NK-92 treated with Interleukin-12 subunit alpha and Interleukin-12 subunit beta, amount 100 ng/mL, for 24 hours (cell line): ENCODE measurements at regions not wholly inside any gene's neighbourhood (a gene's known extent, or its start where the extent isn't known, plus 50 kb on each side); places are given as distances from the start of the nearest gene placed in this dataset.

Experiments
- DNase-seq: peaks from one replicate; lab custom pipeline; 2025; lab: John Stamatoyannopoulos, UW

DNA sequence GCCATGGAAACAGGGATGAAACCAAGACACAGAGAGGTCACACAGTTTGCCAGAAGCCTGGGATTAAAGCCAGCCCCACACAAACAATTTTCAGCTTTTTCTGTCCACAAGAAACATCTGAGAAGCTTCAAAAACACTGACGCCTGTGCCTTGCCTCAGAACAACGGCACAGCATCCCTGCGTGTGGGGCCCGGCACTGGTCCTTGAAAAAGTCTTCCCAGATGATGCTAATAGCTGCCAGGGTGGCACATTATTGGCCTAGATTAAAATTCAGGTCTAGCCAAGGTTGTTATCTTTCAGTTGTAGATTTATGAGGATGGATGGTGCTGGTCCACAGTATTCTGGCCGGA, 321.4 kb downstream of the HAPSTR1 start:
- DNase-seq: no peak

DNA sequence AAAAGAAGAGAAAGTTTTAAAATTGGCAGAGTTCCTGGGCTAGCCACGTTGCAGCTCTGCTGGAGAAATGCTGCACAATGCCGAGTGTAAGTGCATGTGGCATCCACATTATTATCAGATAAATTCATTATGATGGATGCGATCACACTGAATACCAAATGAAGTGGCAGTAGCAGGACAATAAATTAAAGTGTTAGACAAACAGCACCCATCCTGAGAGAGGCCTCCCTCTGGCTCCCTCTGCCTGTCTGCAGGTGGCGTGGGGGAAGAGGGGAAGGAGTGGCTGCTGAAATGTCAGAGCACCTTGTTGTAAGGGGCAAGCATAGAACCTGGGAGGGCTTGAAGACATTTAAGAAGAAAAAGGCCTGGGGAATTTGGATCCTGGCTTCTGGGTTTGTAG, 324.1 kb downstream of the HAPSTR1 start:
- no peak for DNase-seq

DNA sequence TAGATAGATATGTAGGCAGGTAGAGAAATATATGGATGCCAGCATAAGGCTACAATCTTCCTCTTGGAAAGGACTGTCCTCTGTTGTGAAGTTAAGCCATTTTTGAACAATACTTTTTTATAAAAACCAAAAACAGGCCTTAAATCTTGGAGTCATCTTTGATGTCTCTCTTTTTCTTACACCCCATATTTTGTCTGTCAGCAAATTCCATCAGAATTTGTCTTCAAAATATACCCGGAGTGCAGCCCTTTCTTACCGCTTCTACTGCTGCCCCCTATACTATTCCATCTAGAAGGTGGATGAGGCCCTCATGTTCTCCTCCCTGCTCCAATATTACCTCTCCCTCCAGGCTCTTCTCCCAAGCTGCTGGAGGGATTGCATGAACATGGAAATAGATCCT, 326.5 kb downstream of the HAPSTR1 start:
- no peak for DNase-seq

DNA sequence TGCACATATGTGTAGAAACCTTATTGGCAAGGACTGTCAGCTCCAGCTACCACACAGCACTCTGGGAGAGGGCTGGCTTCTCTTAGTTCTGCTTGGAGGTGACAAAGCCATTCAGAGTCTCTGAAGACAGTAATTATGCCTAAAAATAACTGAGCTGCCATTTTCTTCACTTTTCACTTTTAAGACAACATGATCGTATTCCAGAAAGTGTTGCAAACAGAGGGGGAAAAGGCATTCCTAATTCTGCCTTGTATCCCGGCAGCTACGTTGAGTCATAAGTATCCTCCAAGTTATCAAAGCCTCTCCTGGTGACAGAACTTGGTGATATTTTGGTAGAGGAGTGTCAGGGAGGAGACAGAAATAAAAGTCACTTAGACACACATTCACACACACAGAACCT, 327.7 kb downstream of the HAPSTR1 start:
- DNase-seq: no peak

DNA sequence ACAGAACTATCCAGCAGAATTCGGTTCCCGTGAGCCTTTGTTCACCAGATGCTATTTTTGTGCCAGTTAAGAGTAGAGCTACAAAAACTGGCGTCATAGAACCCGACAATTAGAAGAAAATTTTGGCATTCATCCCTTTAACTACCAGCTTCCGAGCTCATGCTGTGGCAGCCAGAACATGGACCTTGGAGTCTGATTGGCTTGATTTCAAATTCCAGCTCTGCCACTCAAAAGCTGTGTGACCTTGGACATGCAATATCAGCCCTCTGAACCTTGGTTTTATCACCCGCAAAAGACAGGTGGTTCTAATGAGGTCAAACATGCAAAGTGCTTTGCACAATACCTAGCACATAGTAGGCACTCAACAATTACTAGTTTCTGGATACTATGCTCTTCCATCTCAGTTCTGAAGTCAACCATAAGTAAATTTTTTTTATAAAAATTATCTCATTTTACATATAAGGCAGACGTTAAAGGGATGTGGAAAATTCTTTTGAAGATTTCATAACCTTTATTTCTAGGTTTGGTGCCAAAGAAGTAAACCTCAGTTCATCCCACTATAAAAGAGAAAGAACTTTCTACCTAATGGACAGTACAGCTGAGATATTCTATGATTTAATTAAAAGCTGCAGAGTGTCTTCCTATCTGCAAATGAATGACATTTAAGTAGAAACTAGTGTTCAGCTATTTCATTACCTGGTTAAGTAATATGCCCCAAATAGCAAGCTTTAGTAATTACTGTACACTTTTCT, 331.5 kb downstream of the HAPSTR1 start:
- DNase-seq: no peak

DNA sequence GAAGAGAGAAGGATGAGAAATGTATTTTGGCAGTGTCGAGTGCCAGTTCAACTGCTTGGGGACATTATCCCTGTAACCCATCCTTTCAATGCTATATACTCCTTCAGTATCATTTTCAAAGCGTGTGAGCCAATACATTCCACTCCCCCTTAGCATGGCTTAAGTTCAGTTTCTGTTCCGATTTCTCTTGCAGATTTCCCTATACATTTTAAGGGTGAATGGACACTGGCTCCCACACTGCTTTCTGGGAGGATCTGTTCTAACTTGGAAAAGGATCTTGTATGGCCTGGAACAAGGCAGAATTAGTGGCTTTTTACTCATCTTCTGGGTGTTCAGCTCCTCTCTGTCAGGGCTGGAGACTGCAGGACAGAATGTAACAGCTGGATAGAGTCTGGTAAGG, 333.8 kb downstream of the HAPSTR1 start:
- DNase-seq: no peak

DNA sequence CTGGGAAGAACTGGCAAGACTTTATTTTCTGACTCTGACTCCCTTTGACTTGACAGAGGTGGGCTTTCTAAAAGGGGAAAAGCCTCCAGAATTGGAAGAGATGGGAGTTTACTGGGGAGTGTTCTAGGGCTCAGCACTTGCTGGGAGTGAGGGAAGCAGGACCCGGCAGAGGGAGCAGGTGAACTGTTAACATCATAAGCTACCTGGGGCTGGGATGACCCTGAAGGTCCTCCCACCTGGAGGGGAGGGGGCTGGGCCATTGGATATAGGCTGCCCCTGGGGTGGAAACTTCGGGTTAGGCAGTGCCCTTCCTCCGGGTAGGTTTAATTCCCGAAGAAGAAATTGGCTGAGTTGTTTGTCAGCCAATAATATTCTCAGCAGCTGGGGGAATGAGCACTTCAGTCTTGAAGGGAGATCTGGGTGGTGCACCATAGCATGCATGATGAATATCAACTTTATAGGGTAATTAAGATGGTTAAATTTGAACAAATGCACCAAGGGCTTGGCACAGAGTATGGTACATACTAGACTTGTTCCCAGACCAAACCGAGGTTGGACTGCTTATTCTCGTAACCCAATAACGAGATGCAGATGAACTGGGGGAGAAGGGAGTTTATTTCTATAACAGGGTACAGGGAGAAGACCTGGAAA, 337.0 kb downstream of the HAPSTR1 start:
- no peak for DNase-seq

DNA sequence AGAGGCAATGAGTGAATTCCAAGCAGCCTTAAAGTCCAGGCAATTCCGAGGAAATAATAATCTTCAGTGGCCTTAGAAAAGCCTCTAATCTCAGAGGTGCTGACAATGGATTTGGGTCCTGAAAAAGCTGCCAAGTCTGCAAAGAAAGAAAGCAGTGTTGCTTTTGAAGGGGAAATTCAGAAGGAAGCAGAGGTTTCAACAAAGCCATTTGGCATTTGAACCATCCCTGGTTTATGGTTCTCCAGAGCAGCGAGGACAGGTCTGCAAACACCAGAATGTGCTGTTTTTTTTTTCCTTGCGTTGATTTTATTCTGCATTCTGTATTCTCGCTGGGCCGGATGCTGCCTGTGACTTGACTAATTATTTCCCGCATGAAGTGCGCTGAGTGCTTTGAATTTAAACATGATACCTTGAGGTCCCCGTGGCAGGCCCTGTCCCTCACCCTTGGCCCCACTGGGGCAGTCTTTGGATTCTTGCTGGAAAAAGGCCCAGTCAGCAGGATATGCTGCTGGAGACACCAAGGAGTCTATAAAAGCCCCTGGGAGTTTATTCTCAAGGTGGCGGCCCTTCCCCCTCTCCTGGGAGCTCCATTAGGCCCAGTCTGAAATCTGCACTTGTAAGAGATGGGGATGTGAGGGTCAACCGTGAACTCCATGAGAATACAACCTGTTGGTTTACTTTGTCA, 338.3 kb downstream of the HAPSTR1 start:
- DNase-seq: no peak

DNA sequence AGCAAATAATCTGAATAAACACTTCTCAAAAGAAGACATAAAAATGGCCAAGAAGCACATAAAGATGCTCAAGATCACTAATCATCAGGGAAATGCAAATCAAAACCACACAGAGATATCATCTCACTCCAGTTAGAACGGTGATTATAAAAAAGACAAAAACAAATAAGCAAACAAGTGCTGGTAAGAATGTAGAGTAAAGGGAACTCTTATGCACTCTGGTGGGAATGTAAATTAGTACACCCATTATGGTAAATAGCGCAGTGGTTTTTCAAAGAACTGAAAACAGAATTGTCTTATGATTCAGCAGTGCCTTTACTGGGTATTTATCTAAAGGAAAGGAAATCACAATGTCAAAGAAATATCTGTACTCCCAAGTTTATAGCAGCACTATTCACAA, 343.2 kb downstream of the HAPSTR1 start:
- no peak for DNase-seq

DNA sequence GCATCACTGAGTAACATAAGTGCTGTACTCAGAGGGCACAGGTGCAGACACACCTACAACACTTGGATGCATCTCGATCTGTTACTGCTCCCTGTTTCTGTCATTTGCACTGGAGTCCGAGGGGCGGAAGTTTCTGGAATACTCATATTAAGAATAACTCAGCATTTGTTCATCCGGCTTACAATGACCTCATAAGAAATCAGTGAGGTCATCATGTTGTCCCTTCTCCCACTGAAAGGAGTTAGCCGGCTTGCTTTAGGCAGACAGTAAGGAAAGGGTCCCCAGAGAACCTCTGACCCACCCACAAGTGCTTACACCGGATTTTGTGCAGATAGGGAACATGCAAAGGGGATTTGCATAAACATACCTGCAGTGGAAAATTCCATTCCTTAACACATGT, 344.7 kb downstream of the HAPSTR1 start:
- no peak for DNase-seq

DNA sequence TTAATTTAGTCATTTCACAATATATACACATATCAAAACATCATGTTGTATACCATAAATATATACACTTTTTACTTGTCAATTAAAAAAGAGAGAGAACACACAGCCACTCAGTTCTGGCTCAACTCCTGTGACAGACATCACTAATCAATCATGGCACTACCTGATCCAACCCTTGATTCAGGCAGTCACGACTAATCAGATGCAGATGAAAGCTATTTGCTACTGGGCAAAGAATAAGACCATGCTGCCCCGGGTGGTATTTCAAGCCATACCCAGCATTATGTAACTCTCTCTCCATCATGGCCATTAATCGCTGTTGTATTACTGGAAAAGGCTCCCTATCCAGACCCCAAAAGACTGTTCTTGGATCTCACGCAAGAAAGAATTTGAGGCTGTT, 345.7 kb downstream of the HAPSTR1 start:
- no peak for DNase-seq

DNA sequence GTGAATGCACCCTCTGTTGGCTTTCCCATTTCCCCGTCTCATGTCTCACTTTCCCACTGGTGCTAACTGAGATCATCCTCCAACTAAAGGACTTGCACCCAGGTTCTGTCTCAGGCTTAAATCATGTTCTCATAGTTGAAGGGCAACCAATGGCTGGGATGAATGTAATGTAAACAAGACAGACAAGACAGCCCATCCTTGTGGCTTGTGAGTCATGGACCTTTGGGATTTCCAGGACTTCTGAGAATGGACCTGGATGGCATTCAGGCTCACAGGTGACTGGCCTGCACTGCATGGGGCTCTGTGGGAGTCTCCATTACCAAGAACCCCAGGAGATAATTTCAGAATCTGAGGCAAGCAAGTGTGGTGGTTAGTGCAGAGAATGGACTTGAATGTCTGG, 347.5 kb downstream of the HAPSTR1 start:
- DNase-seq: no peak

DNA sequence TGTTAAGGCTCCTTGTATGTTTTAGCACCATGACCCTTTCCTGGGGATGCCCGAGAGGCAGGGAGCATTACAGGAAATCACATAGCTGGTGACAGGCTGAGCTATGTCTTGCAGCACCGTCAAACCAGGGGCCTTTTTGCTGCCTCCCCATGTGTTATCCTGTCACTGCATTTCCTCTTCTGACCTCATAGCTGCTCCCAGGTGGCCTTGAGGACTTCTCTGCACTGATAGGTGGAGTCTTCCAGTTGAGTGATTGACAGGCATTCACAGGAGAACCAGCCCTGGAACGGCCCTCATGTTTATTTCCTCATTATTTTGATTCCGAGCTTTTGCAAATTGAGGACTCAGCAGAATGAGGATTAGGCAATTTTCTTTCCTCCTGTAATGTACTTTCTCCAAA, 349.6 kb downstream of the HAPSTR1 start:
- DNase-seq: peak; percentile 2

DNA sequence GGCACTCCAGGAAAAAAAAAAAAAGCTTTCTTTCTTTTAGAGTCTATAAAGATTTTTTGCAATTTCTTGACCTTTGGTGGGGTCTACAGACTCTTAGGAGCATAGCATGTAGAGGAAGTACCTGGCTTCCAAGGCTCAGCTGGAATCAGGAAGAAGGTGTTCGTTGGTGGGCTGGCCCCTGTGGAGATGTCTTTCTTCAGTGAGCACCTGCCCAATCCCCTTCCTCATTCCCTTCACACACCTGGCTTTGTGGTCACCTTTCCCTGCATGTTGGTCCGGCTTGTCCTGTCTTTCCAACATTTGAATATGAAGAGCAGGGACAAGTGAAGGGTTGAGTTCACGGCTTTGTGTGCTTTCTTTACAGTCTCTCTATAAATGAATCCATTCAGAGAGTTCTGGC, 352.4 kb downstream of the HAPSTR1 start:
- DNase-seq: no peak

DNA sequence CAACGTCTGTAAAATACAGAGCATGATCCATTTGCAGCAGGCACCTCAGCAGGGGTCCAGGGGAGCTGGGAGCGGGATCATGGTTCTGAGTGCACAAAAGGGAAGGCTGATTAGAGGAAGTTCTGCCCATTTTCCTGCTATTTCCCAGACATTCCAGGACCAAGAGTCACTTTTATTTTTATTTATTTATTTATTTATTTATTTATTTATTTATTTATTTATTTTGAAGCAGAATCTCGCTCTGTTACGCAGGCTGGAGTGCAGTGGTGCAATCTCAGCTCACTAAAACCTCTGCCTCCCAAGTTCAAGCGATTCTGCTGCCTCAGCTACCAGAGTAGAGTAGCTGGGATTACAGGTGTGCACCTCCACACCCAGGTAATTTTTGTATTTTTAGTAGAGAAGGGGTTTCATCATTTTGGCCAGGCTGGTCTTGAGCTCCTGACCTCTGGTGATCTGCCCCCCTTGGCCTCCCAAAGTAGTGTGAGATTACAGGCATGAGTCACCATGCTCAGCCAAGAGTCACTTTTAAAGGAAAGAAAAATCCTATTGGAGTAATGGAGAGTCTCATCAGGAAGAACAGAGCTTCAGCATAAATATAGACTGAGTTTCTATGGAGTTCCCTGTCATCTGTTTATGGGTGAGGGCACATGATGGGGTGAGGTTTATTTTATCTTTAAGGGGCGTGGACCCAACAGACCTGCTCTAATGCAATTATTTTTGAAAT, 355.2 kb downstream of the HAPSTR1 start:
- DNase-seq: no peak

DNA sequence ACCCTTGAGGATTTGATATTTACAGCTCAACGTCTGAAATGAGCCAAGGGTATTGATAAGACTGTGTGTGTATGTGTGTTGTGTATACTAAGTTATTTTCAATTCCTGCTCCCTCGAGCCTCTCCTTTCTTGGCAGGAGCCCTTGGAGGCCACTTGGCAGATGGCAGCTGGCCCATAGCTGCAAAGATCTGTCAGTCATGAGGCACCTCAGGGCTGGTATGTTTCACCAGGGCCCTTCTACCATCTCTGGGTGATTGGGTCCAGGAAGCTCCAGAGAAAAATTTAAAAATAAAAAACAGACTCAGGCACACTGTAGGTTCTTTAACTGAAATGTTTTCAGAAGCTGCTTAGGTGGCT, 355.7 kb downstream of the HAPSTR1 start:
- DNase-seq: no peak

DNA sequence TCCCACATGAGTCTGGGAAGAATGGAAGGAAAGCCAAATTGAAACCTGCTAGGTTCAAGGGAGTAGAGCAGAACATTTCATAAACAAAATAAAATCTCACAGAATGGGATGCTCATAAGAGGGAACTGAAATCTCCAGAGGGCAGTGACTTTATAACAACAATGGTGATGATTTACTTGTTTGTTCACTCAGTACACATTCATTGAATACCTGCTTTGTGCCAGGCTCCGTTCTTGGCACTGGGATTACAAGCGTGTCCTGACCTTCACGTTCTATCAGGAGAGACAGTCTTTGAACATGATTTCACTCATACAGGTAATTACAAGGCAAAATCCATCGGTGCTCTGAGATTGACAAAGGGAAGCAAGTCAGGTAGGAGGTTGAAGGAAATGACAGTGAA, 356.3 kb downstream of the HAPSTR1 start:
- DNase-seq: no peak

DNA sequence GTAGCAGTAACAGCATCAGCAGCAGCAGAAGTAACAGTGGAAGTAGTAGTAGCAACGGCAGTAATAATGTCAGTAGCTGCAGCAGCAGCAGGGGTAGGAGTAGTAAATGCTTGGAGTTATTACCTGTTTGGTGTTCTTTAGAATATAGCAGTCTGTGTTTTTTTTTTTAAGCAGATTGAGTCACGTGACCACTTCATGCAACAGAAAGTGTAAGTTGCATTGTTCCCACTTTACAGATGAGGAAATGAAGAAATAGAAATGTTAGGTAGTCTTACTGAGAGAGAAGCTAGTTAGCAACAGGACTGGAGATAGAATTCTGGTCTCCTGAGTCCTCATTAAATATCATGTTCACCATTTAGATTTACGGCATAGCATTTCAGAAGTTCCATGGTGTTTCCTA, 358.2 kb downstream of the HAPSTR1 start:
- DNase-seq: no peak

DNA sequence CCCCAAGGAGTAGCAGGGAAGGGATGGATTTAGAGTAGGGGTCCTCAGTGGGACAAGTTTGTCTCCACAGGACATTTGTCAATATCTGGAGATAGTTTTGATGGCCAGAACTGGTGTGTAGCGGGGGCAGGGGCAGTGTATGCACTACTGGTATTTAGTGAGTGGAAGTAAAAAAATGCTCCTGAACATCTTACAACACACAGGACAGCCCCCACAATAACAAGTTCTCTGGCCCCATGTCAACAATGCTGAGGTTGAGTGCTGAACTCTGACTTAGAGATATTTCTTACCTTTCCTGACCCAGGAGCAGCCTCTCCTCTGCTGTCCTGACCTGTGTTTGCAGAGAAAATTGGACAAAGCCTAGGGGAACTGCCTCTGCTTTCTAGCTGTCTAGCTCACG, 365.8 kb downstream of the HAPSTR1 start:
- DNase-seq: no peak

DNA sequence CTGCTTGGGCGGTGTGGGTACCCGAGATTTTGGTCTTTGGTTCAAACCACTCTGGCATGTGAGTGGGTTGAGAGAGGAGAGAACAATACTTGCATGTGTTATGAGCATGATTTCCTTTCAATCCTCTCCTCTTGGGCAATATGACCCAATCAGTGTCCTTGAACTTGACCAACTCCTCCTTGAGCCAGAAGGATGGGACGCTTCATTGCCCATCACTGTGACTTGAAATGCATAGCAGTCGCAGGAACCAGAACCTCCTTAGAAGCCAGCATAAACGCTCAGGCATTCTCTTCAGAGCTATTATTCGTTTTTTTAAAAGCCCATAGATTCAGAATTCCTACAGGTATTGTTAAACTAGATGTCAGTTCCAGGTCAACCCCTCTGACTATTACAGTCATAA, 367.4 kb downstream of the HAPSTR1 start:
- no peak for DNase-seq

DNA sequence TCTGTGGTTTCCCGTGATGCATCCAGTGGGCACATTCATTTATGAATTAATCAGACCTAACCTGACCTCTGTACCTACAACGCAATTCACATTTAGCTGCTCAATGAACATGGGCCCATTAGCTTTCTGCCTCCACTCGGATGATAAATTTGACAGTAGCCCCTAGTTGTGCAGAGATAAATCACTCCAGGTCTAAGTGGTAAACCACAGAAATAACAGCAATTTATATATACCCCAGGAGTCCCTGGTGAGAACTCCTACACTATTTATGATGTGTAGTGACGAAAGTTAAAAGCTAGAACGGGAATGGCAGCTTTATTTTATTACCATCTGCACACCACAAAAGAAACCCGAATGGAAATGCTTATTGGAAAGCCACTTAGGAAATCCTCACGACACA, 371.5 kb downstream of the HAPSTR1 start:
- DNase-seq: no peak

DNA sequence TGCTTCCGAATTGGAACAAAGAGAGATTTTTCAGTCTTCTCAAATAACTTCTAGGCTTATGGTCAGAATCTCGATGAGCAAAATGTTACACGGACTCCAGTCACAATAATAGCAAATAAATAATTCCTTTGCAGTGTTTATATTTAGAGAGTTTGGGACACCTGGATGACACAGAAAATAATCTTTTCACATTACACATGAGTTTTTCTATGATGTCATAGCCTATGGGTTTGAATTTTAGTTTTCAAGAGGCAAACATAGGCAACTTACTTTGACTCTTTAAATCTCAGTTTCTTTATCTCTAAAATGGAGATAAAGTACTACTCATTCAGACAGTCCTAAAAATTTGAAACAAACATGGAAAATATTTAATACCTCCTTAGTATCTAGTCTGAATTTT, 372.0 kb downstream of the HAPSTR1 start:
- no peak for DNase-seq

DNA sequence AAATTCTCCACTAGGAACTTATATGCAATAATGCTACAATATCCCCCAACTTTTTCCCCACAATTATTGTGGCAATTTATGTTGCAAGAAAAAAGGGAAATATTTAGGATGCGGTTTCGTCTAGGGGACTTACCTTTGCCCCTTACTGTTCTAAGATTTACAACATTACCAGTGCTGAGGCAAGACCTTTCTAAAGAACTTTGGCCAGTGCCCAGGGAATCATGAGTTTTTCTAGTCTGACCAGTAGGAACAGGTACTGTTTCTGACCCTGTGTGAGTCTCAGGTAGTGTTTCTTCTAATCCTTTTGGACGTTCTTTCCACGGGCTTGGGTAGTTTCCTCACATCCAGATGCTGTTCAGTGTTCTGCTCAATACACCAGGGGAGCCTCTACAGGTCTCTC, 373.7 kb downstream of the HAPSTR1 start:
- DNase-seq: no peak
